ENCODE measurements at regions not wholly inside any gene's neighbourhood (a gene's known extent, or its start where the extent isn't known, plus 50 kb on each side); places are given as distances from the start of the nearest gene placed in this dataset.

DNA sequence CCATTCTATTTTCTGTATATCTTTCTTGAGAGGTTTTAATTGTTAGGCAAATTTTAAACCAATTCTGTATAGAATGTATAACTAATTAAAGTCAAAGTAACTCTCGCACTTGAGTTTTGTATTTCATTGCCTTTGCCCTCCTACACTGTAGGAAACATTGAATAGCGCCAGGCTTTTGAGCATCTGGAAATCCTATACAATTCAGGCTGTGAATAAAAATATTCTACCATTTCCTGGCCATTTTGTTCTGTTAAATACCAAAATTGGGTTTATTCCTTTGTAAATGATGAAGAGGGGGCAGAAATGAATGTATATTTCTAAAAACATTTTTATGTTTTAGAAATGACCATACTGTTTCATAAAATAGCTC is 571.8 kb upstream of the CLINT1 start:
- Histone ChIP-seq H3K27me3 (no peaks in the 10 kb centered on the region), H3K4me1 (replicated peaks in 1 of 2) (no peaks in the 10 kb centered on the region), H3K4me3 (no peak overlapping the region), H3K9me3 (replicated peaks in 1 of 3) (no peaks in the 10 kb centered on the region), H3K27ac (no peak overlapping the region), H3K36me3 (replicated peaks in 1 of 2) (no peaks in the 10 kb centered on the region)
- WGBS, 4 donors, result 94 to 98% (median 95%) methylated on average over 2 of the region's 2 CpGs
- intact Hi-C loops (cut with DNase I), result no loop called here
- TF ChIP-seq POLR2A (IDR thresholded peaks at IDR 0.05), result no peak
- TF ChIP-seq, protein P1, sequence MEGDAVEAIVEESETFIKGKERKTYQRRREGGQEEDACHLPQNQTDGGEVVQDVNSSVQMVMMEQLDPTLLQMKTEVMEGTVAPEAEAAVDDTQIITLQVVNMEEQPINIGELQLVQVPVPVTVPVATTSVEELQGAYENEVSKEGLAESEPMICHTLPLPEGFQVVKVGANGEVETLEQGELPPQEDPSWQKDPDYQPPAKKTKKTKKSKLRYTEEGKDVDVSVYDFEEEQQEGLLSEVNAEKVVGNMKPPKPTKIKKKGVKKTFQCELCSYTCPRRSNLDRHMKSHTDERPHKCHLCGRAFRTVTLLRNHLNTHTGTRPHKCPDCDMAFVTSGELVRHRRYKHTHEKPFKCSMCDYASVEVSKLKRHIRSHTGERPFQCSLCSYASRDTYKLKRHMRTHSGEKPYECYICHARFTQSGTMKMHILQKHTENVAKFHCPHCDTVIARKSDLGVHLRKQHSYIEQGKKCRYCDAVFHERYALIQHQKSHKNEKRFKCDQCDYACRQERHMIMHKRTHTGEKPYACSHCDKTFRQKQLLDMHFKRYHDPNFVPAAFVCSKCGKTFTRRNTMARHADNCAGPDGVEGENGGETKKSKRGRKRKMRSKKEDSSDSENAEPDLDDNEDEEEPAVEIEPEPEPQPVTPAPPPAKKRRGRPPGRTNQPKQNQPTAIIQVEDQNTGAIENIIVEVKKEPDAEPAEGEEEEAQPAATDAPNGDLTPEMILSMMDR (IDR thresholded peaks at IDR 0.05), result no peak
- no peak for DNase-seq

DNA sequence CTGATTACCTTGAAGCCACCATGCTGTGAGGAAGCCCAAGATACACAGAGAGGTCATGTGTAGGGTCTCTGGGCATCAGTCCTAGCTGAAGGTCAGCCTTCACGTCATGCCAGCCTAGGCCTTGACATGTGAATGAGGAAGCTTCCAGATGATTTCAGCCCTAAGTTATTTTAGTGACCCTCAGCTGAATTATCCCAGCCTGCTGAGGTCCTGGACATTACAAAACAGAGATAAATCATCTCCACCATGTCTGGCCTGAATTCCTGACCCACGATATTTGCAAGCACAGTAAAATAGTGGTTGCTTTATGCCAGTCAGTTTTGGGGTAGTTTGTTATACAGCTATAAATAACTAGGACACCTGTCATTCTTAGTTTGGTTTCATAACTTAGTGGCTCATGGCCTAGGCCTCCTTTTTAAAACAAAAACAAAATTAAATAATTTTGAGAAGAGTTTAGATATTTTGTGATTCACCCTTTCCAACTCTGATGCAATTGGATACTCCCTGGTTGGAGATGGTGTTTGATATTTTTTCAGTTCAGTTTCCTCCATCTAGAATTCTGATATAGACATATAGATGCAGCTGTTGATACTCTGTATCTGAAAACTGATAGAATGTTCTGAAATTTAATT is 571.3 kb upstream of the CLINT1 start:
- H3K4me1 ChIP-seq (replicated peaks in 1 of 2), result no peaks in the 10 kb centered on the region
- H3K4me3 ChIP-seq, result no peak overlapping the region
- 0 to 48% (median 24%) methylated on average over 2 of the region's 2 CpGs for WGBS, 4 donors
- H3K36me3 ChIP-seq (replicated peaks in 1 of 2), result no peaks in the 10 kb centered on the region
- H3K27ac ChIP-seq, result no peak overlapping the region
- H3K27me3 ChIP-seq, result no peaks in the 10 kb centered on the region
- no peaks in the 10 kb centered on the region for H3K9me3 ChIP-seq (replicated peaks in 1 of 3)
- no peak for DNase-seq
- intact Hi-C loops (cut with DNase I), result no loop called here
- TF ChIP-seq, protein P1 (IDR thresholded peaks at IDR 0.05), result no peak
- no peak for TF ChIP-seq POLR2A (IDR thresholded peaks at IDR 0.05)

DNA sequence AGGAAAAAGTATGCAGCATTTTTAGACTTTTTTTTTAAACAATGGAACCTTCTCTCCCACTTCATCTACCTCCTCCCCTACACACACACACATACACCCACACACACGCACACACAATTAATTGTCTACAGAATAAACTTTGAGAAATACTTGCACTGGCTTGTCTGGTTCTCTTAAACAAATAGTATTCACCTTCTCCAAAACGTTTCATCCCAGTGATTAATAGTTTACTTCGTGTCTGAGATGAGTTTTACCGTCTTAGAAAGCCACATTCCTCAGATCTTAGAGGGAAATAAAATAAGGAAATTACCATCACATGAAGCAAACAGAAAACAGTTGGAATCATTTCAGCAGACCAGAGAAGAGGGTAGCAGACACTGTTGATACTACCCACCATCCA is 570.6 kb upstream of the CLINT1 start:
- H3K4me3 ChIP-seq, result no peak overlapping the region
- no peaks in the 10 kb centered on the region for H3K9me3 ChIP-seq (replicated peaks in 1 of 3)
- H3K36me3 ChIP-seq (replicated peaks in 1 of 2), result no peaks in the 10 kb centered on the region
- DNase-seq, result no peak
- no peaks in the 10 kb centered on the region for H3K27me3 ChIP-seq
- H3K4me1 ChIP-seq (replicated peaks in 1 of 2), result no peaks in the 10 kb centered on the region
- H3K27ac ChIP-seq, result no peak overlapping the region
- TF ChIP-seq, protein P1 (IDR thresholded peaks at IDR 0.05), result no peak
- no peak for TF ChIP-seq POLR2A (IDR thresholded peaks at IDR 0.05)
- intact Hi-C loops (cut with DNase I), result no loop called here
- 46 to 59% (median 50%) methylated on average over 4 of the region's 4 CpGs for WGBS, 4 donors

DNA sequence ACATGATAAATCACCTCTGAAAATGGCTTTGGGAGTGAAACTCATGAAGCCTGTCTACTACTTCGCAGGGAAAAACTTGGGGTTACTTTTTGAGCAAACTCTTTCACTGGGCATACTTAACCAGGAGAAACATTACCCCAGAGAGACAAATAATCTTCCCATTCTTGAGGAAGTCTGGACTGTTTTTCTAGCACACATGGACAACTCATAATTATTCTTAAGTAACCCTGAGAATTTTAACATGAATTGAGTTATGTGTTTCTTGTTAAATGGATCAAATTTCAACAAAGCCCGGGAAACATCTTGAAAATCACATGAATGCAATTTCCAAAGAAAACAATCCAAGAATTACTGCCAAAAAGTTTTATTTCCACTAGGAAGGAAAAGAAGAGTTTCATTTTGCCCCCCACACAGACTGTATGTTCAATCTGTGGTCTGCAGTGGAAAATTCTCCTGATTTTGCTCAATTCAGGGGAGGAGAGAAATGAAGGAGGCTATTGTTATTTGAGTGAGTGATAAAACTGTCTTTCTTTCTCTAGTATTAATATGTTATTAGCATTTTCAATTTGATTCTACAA is 564.8 kb upstream of the CLINT1 start:
- Histone ChIP-seq H3K4me1 (replicated peaks in 1 of 2) (peaks cover 0 to 6% of the 10 kb centered on the region in 2 donors), H3K36me3 (replicated peaks in 1 of 2) (no peaks in the 10 kb centered on the region), H3K4me3 (no peak overlapping the region), H3K9me3 (replicated peaks in 1 of 3) (no peaks in the 10 kb centered on the region), H3K27me3 (no peaks in the 10 kb centered on the region), H3K27ac (no peak overlapping the region)
- no peak for DNase-seq
- intact Hi-C loops (cut with DNase I), result no loop called here
- TF ChIP-seq, protein P1 (IDR thresholded peaks at IDR 0.05), result no peak
- no peak for TF ChIP-seq POLR2A (IDR thresholded peaks at IDR 0.05)
- WGBS, 4 donors, result 59 to 75% (median 68%) methylated on average over 2 of the region's 2 CpGs

Measured in adrenal gland (tissue), 9 donors.